LHCN-M2 (cell line): ENCODE measurements at regions not wholly inside any gene's neighbourhood (a gene's known extent, or its start where the extent isn't known, plus 50 kb on each side); places are given as distances from the start of the nearest gene placed in this dataset.
"Not testable (repeated sequence)": the region's sequence is repeated elsewhere in the genome, so short reads cannot be mapped to it uniquely, and the experiment has no call there.

Experiments used
- DNase-seq: peaks from one replicate; pipeline ENCODE4 v3.0.0-alpha.2; 2012; ENCODE audit warnings: low read depth

DNA sequence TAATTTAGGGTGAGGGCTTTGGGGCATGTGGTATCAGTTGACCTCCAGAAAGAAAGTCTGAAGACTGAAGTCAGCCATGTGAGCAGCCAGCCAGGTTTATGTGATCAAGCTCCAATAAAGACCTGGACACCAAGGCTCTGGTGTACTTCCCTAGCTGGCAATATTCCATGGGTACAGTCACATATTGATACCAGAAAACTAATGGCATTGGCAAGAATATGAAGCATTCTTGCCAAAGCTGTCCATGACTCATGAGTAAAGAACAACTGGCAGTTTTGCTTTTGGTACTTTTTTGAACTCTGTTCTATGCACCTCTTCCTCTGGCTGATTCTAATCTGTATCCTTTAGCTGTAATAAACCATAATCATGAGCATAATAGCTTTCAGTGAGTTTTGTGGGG, 415.3 kb upstream of the CAMK1G start:
- peak; percentile 84 for DNase-seq

DNA sequence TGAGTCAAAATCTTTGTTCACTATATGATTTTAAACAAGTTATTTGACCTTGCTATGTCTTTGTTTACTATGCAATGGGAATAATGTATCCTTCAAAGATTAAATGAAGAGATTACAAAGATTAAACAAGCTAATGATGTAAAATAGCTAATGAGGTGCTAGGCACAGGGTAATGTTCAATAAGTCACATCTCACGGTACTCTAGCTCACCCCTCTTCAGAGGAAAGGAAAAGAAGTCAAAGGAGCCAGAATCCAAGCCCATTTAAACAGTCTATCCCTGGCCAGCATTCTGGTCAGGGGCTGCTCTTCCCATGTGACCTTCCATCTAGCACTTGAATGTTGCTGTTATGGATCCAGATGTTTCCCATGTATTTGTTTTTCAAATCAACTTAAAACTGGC, 412.4 kb upstream of the CAMK1G start:
- DNase-seq: no peak

- no peak for DNase-seq
Observed at GRCh38 chr1:209172286-209172685, 411.2 kb upstream of the CAMK1G start.

- DNase-seq: not testable (repeated sequence)
Observed at GRCh38 chr1:209172792-209173542, 410.5 kb upstream of the CAMK1G start.

DNA sequence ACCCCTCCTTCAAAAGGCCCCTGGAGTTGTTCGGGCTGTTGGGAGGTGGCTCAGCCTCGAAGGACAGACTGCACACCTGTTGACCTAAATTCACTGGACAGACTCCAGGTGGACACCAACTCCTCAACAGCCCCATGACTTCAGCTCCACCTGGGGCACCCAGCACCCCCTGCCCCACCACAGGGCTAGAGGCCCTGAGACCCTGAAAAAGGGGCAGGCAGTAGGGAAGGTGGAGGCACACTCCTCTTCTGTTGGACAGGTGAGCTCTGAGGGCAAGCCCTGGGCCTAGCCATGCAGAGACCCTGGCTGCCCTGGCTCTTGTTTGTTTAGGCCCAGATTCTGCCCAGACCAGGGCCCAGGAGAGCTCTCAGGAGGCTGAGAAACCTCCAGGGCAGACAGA, 409.7 kb upstream of the CAMK1G start:
- not testable (repeated sequence) for DNase-seq

DNA sequence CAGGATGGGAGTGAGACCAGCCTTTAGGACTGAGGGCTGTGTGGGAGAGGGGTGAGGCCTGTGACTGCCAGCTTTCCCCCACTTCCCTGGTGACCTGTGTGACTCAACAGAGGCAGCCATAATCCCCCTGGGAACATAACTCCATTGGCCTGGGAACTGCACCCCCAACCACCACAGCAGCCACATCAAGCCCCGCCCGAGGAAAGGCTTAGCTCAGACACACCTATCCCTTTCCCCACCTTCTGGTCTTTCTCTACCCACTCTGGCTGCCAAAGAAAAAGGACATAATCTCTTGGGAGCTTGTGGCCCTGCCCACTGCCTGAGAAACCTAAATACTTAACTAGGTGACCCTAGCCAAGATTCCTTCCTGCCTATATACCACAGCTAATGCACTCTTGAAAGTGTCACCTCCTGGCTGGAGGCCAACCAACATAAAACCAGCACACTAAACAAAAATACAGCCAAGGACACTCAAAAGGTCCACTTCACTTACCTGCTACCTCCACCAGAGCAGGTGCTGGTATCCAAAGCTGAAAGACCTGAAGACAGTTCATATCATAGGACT, 406.6 kb upstream of the CAMK1G start:
- DNase-seq: no peak

DNA sequence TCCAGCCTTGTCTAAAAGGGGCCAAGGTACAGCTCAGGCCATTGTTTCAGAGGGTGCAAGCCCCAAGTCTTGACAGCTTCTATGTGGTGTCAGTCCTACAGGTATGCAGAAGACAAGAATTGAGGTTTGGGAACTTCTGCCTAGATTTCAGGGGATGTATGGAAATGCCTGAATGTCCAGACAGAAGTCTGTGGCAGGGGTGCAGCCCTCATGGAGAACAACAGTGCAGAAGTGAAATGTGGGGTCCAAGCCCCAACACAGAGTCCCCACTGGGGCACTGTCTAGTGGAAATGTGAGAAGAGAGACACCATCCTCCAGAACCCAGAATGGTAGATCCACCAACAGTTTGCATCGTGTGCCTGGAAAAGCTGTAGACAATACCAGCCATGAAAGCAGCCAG, 400.3 kb upstream of the CAMK1G start:
- no peak for DNase-seq

- DNase-seq: no peak
Observed at GRCh38 chr1:209187589-209187988, 395.9 kb upstream of the CAMK1G start.

GRCh38 chr1:209190591-209191261, 392.8 kb upstream of the CAMK1G start:
- DNase-seq: peak; percentile 64

- no peak for DNase-seq
Observed at GRCh38 chr1:209191262-209191634, 392.3 kb upstream of the CAMK1G start.

GRCh38 chr1:209196140-209196539, 387.4 kb upstream of the CAMK1G start:
- no peak for DNase-seq

- no peak for DNase-seq
Observed at GRCh38 chr1:209198961-209199750, 384.4 kb upstream of the CAMK1G start.

DNA sequence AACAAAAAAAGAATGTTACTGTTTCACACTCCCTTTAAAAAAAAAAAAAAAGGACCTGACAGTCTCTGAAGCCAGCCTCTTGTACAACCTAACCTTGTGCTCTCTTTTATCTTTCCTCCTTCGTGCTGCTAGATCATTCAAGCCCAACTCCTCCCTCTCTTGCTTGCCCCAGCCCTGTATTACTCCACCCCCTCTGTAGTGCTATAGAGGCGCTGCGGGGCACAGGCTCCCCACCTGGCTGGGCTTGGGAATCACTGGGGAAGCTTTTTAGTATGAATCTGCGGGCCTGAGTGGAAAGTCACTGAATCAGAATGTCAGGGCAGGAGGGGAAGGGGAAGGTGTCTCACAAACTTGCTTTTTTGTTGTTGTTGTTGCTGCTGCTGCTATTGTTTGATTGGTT, 383.7 kb upstream of the CAMK1G start:
- no peak for DNase-seq

DNA sequence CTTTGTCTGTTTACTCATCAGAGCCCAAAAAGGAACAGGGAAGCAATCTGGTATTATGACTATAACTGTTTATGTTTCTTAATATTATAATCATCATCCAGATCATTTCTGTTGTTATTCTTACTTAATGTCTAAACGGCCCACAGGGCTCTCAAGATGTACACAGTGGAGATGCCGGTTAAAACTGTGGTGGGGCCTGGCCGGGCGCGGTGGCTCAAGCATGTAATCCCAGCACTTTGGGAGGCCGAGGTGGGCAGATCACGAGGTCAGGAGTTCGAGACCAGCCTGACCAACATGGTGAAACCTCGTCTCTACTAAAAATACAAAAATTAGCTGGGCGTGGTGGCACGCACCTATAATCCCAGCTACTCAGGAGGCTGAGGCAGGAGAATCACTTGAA, 381.2 kb upstream of the CAMK1G start:
- not testable (repeated sequence) for DNase-seq

GRCh38 chr1:209202830-209203532, 380.5 kb upstream of the CAMK1G start:
- DNase-seq: peak; percentile 59

DNA sequence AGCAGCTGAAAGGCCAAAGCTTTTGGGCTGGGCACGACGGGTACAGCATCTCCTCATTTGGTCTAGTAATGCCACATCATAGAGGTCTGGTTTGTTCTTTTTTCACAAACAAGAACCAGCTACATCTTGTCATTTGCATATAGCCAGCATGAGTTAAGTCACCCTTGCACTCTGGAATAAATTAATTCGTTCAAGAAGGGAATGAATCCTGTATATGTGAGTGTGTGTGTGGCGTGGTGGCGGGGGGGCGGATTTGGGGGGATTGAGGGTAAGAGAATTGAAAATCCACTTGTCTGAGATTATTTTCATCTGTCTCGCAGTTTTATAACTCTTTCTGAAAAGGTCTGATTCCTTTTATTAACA, 380.0 kb upstream of the CAMK1G start:
- no peak for DNase-seq

DNA sequence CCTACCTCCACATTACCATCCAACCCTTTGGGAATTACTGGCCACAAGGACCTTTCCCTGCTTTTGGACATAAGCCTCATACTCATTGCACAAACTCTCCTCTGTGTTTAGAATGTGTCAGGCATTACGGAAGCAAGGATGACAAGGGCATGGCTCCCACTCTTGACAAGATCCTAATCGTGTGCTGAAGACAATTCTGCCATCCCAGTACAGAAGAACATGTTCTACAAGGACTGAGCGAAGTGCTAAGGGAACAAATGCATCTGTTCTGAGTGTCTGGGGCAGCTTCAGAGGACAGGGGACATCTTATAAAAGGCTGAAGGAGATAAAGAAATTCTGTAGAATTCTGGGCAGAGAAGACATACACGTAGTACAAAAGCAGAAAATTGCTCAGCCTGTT, 378.5 kb upstream of the CAMK1G start:
- no peak for DNase-seq

DNA sequence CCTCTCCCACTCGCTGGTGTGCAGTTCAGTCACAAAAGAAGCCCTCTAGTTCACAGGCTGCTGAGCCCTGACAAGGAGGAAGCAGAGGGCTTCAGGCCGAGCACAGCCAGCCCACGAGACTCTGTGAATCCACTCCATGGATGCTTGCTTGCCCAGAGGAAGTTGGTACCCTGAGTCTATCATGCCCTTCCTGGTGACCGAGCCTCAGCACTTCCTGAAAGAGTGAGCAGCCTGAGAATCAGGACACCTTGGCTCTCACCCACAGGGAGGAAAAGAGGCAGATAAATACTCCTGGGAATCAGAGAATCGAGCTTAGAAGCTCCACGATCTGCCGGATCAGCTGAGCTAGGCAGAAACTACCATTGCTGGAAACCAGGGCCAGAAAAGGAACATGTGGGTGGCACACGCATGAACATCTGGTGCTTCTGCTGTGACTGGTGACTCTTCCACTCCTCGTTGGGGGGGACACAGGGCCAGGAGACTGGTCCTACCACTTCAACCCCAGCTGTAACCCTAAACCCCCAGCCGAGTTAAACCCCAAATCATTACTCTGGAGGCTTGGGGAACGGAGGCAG, 376.3 kb upstream of the CAMK1G start:
- no peak for DNase-seq

GRCh38 chr1:209207701-209208286, 375.7 kb upstream of the CAMK1G start:
- DNase-seq: peak; percentile 61

DNA sequence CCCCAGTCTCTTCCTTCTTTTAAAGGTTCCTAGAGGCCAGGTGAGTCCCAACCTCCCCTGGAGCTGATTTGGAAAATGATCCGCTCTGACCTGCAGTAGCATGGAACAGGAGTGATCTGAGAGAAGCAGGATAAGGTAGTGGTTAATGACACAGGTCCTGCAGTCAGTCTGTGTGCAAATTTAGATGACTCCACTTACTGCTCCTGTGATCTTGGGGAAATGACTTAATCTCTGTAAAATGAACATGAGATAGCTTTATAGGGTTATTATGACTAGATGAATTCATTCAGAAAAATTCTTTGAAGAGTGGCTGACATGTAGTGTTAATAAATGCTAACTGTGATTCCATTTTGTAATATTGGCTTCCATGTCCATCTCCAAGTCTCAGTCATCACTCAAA, 374.9 kb upstream of the CAMK1G start:
- DNase-seq: no peak

DNA sequence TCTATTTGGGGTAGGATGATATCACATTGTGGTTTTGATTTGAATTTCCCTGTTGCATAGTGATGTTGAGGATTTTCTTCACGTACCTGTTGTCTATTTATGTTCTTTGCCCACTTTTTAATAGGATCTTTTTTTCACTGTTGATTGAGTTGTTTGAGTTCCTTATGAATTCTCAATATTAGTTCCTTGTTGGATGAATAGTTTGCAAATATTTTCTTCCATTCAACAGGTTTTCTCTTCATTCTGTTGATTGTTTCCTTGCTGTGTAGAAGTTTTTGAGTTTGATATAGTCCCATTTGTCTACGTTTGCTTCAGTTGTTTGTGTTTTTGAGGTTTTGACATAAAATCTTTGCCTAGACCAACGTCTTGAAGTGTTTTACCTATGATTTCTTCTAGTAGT, 369.5 kb upstream of the CAMK1G start:
- DNase-seq: no peak
